ENCODE measurements at regions not wholly inside any gene's neighbourhood (a gene's known extent, or its start where the extent isn't known, plus 50 kb on each side); places are given as distances from the start of the nearest gene placed in this dataset.

DNA sequence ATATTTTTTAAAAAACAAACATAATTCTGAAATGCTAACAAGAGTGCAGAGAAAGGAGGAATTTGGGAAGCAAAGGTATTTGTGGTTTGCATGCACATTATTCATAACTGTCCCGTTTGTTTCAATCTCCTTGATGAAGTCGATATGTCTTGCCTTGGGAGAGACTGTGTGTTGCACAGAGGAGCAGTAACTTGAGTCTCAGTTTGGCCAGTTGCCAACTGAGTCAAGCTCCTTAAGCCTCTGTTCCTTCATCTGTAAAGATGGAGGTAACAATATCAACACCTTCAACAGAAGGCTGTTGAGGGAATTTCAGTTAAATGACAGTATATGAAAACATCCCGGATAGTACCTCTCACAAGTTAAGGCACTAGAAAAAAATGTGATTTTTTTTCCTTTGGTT lies 226.2 kb downstream of the ASXL3 start:
- peak; percentile 3 for DNase-seq (ENCODE audit: extremely low read depth, low read depth)
- no peak overlapping the region for H3K4me3 ChIP-seq (replicated peaks; ENCODE audit: low read depth, low read length)
- TF ChIP-seq, protein P1, sequence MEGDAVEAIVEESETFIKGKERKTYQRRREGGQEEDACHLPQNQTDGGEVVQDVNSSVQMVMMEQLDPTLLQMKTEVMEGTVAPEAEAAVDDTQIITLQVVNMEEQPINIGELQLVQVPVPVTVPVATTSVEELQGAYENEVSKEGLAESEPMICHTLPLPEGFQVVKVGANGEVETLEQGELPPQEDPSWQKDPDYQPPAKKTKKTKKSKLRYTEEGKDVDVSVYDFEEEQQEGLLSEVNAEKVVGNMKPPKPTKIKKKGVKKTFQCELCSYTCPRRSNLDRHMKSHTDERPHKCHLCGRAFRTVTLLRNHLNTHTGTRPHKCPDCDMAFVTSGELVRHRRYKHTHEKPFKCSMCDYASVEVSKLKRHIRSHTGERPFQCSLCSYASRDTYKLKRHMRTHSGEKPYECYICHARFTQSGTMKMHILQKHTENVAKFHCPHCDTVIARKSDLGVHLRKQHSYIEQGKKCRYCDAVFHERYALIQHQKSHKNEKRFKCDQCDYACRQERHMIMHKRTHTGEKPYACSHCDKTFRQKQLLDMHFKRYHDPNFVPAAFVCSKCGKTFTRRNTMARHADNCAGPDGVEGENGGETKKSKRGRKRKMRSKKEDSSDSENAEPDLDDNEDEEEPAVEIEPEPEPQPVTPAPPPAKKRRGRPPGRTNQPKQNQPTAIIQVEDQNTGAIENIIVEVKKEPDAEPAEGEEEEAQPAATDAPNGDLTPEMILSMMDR (IDR thresholded peaks at IDR 0.05; ENCODE audit: low read depth, low read length, missing control alignments), result no peak

DNA sequence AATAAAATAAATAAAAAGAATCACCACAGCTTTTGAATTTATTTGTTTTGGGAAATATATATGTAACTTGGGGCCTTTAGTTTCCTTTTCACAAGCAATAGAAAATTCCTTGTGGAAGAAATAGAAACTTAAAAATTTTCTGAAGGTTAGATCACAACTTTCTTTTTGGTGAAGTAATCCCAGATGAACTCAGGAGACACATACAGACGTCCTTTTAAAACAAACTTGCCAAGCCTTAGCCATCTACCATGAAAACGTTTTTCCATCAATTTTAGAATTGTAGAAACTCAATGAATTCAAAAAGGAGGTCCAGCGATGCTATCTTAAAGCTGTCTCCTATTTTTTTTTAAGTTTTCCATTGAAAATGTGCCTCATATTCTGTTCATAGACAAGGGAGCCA lies 225.6 kb downstream of the ASXL3 start:
- no peak overlapping the region for H3K4me3 ChIP-seq (replicated peaks; ENCODE audit: low read depth, low read length)
- DNase-seq (ENCODE audit: extremely low read depth, low read depth), result no peak
- TF ChIP-seq, protein P1 (IDR thresholded peaks at IDR 0.05; ENCODE audit: low read depth, low read length, missing control alignments), result no peak

DNA sequence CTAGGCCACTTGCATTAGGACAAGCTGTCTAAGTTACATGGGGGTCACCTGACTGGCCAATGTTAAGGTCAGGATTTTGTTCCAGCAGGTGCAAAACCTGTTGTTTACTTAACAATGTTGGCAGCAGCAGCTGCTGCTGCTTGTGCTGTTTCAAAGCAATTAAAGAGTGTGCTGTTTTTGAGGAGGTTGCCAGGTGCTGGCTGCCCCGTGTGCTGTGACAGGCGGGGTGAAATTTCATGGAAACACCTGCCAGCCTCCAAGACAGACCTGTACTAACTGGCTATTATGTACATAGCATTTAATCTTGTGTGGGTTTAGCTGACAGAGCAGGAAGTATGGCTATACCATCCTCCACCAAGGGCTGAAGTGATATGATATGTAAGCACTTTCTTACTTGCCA lies 224.9 kb downstream of the ASXL3 start:
- DNase-seq (ENCODE audit: extremely low read depth, low read depth), result no peak
- no peak overlapping the region for H3K4me3 ChIP-seq (replicated peaks; ENCODE audit: low read depth, low read length)
- TF ChIP-seq, protein P1 (IDR thresholded peaks at IDR 0.05; ENCODE audit: low read depth, low read length, missing control alignments), result no peak

Data from HFF-Myc (cell line).